ENCODE measurements at regions not wholly inside any gene's neighbourhood (a gene's known extent, or its start where the extent isn't known, plus 50 kb on each side); places are given as distances from the start of the nearest gene placed in this dataset.

DNA sequence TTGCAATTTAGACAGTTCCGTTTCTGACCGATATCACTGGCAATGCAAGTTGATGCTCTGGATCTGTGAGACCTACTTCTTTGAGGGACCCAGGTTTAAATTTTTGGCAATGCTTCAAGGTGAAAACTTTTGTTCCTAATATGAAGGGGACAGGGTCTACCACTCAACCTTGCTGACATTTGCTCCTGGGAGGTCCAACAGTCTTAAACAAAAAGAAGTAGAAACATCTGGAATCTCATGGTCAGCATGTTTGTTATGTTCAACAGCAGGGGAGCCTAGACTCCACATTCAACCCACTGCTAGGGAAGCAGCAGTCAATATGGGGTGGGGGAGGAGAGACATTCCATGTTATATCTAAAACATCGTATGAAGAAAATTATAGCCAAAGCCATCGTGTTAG, 196.4 kb downstream of the SIM1 start:
- H3K4me1 ChIP-seq (ENCODE audit: insufficient read depth, low read length), result peaks cover 23% of the 10 kb centered on the region
- H3K27me3 ChIP-seq (ENCODE audit: insufficient read depth, low read length), result no peaks in the 10 kb centered on the region
- H3K9me3 ChIP-seq (ENCODE audit: insufficient read depth, low read depth, low read length), result no peaks in the 10 kb centered on the region
- no peaks in the 10 kb centered on the region for H3K36me3 ChIP-seq (ENCODE audit: insufficient read depth, low read depth, low read length)
- H3K4me3 ChIP-seq (ENCODE audit: low read length), result peak overlapping the region; percentile 17; the same call in 1 of the 2 replicates
- no peak overlapping the region for H3K27ac ChIP-seq (ENCODE audit: low read length)
- no peak overlapping the region for H3K9ac ChIP-seq (ENCODE audit: low read depth, low read length)

DNA sequence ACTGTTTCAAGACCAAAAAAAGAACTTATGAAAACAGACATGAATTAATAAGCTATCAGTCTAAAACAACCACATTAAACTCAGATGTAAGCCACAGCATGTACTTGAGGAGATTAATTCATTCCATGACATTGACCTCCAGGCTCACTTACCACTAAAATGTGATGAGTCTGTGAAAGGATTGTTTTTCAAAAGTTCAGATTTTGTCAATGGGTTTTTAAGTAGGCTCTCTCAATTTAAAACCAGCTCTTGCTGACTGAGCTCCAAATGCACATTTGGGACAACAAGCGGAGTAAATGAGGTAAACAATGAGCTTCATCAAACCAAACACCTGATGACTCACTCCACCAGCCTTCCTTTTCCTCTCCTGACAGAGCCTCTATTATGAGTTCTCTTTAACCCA, 197.0 kb downstream of the SIM1 start:
- Histone ChIP-seq H3K27me3 (ENCODE audit: insufficient read depth, low read length) (no peaks in the 10 kb centered on the region), H3K9ac (ENCODE audit: low read depth, low read length) (no peak overlapping the region), H3K9me3 (ENCODE audit: insufficient read depth, low read depth, low read length) (no peaks in the 10 kb centered on the region), H3K4me1 (ENCODE audit: insufficient read depth, low read length) (peaks cover 23% of the 10 kb centered on the region), H3K27ac (ENCODE audit: low read length) (no peak overlapping the region), H3K36me3 (ENCODE audit: insufficient read depth, low read depth, low read length) (no peaks in the 10 kb centered on the region), H3K4me3 (ENCODE audit: low read length) (0 out of 2 replicates have a peak overlapping the region, but pooled peaks have one; percentile 17)

DNA sequence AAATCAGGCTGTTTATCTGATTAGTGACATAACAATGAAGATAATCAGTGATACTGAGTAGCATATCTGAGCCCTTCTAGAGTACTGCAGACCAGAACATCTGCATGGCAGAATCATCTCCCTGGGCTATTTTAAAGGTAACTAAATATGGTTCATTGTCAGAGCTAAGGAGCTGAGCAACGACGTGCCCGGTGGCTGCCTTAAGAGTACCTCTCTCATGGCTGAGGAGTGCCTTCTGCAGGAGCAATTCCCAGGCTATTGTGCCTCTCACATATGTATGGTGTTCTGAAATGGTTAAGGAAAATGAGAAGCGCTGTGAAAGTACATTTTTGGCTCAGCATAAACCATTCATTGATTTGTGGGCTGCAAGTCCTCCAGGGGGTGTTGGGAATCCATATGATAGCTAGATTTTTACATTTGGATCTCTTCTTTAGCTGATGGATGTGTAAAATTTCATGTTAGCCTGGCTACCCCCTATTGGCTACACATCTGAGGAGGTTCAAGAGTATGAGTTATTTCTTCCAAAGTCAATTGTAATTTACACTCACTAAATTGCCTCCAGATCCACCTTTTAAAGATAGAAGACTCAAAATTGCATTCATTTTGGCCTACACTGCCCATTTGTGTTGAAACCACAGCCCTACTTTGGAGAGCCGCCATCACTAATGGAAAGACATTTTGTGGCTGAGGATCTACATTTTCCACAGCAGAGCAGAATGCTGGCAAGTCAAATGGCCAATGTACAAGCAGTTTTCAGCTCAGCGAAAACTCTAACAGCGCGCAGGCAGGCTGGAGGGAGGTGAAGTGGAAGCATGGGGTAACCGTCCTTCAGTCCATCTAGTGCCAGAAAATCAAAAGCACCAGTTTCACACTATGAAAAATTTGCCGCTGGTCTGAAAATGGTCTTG, 198.0 kb downstream of the SIM1 start:
- Histone ChIP-seq H3K9ac (ENCODE audit: low read depth, low read length) (no peak overlapping the region), H3K4me1 (ENCODE audit: insufficient read depth, low read length) (peaks cover 23% of the 10 kb centered on the region), H3K36me3 (ENCODE audit: insufficient read depth, low read depth, low read length) (no peaks in the 10 kb centered on the region), H3K27ac (ENCODE audit: low read length) (no peak overlapping the region), H3K27me3 (ENCODE audit: insufficient read depth, low read length) (no peaks in the 10 kb centered on the region), H3K9me3 (ENCODE audit: insufficient read depth, low read depth, low read length) (no peaks in the 10 kb centered on the region), H3K4me3 (ENCODE audit: low read length) (no peak overlapping the region)

DNA sequence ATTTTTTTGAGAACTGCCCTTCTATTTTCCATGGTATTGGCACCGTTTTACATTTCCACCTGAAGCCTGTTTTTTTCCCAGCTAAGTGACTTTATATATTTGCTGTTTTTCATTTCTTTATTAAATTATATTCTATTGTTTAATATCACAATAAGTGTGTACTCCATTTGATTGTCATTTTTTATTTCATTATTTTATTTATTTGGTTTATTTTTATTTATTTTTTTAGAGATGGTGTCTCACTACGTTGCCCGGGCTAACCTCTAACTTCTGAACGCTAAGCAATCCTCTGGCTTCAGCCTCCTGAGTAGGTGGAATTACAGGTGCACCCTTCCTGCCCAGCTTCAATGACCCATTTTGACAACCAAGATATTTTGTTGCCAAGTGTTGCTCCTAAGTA, 202.6 kb downstream of the SIM1 start:
- Histone ChIP-seq H3K27me3 (ENCODE audit: insufficient read depth, low read length) (no peaks in the 10 kb centered on the region), H3K4me3 (ENCODE audit: low read length) (no peak overlapping the region), H3K9me3 (ENCODE audit: insufficient read depth, low read depth, low read length) (no peaks in the 10 kb centered on the region), H3K27ac (ENCODE audit: low read length) (no peak overlapping the region), H3K4me1 (ENCODE audit: insufficient read depth, low read length) (peaks cover 3% of the 10 kb centered on the region; the same call in 1 of the 2 replicates), H3K9ac (ENCODE audit: low read depth, low read length) (no peak overlapping the region), H3K36me3 (ENCODE audit: insufficient read depth, low read depth, low read length) (no peaks in the 10 kb centered on the region)

DNA sequence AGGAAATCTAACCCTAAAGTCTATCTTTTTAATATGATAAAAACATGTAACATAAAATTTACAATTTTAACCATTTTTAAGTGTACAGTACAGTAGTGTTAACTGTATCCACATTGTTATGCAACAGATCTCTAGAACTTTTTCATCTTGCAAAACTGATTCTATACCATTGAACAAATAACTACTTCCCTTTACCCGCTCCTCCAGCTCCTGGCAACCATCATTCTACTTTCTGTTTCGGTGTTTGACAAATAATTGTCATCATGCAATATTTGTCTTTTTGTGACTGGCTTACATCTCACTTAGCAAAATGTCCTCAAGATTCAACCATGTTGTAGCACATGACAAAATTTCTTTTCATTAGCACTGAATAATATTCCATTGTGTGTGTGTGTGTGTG, 203.2 kb downstream of the SIM1 start:
- Histone ChIP-seq H3K4me3 (ENCODE audit: low read length) (no peak overlapping the region), H3K4me1 (ENCODE audit: insufficient read depth, low read length) (peaks cover 3% of the 10 kb centered on the region; the same call in 1 of the 2 replicates), H3K27ac (ENCODE audit: low read length) (no peak overlapping the region), H3K9me3 (ENCODE audit: insufficient read depth, low read depth, low read length) (no peaks in the 10 kb centered on the region), H3K9ac (ENCODE audit: low read depth, low read length) (no peak overlapping the region), H3K27me3 (ENCODE audit: insufficient read depth, low read length) (no peaks in the 10 kb centered on the region), H3K36me3 (ENCODE audit: insufficient read depth, low read depth, low read length) (no peaks in the 10 kb centered on the region)

- H3K36me3 ChIP-seq (ENCODE audit: insufficient read depth, low read depth, low read length), result no peaks in the 10 kb centered on the region
- H3K9ac ChIP-seq (ENCODE audit: low read depth, low read length), result no peak overlapping the region
- H3K4me3 ChIP-seq (ENCODE audit: low read length), result no peak overlapping the region
- H3K27ac ChIP-seq (ENCODE audit: low read length), result no peak overlapping the region
- H3K9me3 ChIP-seq (ENCODE audit: insufficient read depth, low read depth, low read length), result no peaks in the 10 kb centered on the region
- no peaks in the 10 kb centered on the region for H3K27me3 ChIP-seq (ENCODE audit: insufficient read depth, low read length)
- peaks cover 3% of the 10 kb centered on the region; the same call in 1 of the 2 replicates for H3K4me1 ChIP-seq (ENCODE audit: insufficient read depth, low read length)
Measured at GRCh38 chr6:100260584-100260983, 204.1 kb downstream of the SIM1 start.

- peaks cover 3% of the 10 kb centered on the region; the same call in 1 of the 2 replicates for H3K4me1 ChIP-seq (ENCODE audit: insufficient read depth, low read length)
- no peak overlapping the region for H3K9ac ChIP-seq (ENCODE audit: low read depth, low read length)
- H3K4me3 ChIP-seq (ENCODE audit: low read length), result no peak overlapping the region
- no peak overlapping the region for H3K27ac ChIP-seq (ENCODE audit: low read length)
- no peaks in the 10 kb centered on the region for H3K36me3 ChIP-seq (ENCODE audit: insufficient read depth, low read depth, low read length)
- no peaks in the 10 kb centered on the region for H3K27me3 ChIP-seq (ENCODE audit: insufficient read depth, low read length)
- H3K9me3 ChIP-seq (ENCODE audit: insufficient read depth, low read depth, low read length), result no peaks in the 10 kb centered on the region
Measured at GRCh38 chr6:100259865-100260264, 204.9 kb downstream of the SIM1 start.

DNA sequence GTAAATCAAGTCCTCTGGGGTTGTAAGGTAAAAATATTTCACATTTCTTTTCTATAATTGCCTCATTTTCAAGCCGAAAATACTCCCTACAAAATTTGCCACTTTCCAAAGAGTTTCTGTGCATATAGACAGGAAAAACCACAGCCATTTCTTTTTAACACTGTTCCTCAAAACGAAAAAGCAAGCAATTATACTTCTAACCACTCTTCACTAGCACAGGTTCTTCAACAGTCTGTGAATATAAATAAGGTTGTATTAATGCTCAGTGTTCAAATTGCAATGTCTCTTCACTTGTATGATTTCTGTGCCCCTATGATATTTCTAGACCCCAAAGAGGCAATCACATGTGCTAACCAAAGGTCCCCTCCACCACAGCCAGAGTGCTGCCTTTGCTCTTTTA, 206.0 kb downstream of the SIM1 start:
- Histone ChIP-seq H3K9ac (ENCODE audit: low read depth, low read length) (no peak overlapping the region), H3K4me3 (ENCODE audit: low read length) (no peak overlapping the region)

DNA sequence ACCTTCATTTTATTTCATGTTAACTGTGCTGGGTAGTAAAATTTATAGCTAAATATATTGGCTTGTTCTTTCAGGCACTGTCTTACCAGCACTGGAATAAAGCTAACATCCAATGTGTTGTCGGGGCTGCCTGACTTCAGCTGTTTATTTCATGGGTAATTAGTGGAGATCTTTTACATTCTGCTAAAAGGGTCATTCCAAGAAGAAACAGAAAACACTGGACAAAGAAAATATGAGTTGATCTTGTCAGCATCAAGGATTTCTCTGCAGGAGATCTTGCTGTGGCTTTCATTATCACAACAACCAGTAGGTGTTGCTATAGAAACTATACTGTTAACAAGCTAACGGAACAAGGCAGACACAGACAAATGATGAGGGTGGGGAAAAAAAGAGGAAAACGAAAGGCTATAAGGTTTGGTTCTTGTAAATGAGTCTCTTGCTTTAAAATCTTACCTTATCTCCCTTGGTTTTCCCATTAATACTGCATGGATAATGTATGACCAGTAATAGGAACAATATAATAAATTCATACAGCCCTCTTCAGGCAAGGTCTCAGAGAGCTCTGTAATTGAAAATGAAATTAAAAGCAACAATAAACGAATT, 206.8 kb downstream of the SIM1 start:
- H3K9me3 ChIP-seq (ENCODE audit: insufficient read depth, low read depth, low read length), result no peaks in the 10 kb centered on the region
- no peak overlapping the region for H3K27ac ChIP-seq (ENCODE audit: low read length)
- no peak overlapping the region for H3K9ac ChIP-seq (ENCODE audit: low read depth, low read length)
- H3K4me3 ChIP-seq (ENCODE audit: low read length), result no peak overlapping the region
- H3K4me1 ChIP-seq (ENCODE audit: insufficient read depth, low read length), result peaks cover 3% of the 10 kb centered on the region; the same call in 1 of the 2 replicates
- H3K27me3 ChIP-seq (ENCODE audit: insufficient read depth, low read length), result no peaks in the 10 kb centered on the region
- no peaks in the 10 kb centered on the region for H3K36me3 ChIP-seq (ENCODE audit: insufficient read depth, low read depth, low read length)

More for the DNA sequence above, 206.0 kb downstream of the SIM1 start:
- H3K27me3 ChIP-seq (ENCODE audit: insufficient read depth, low read length), result no peaks in the 10 kb centered on the region
- peaks cover 3% of the 10 kb centered on the region; the same call in 1 of the 2 replicates for H3K4me1 ChIP-seq (ENCODE audit: insufficient read depth, low read length)
- no peaks in the 10 kb centered on the region for H3K9me3 ChIP-seq (ENCODE audit: insufficient read depth, low read depth, low read length)
- H3K27ac ChIP-seq (ENCODE audit: low read length), result no peak overlapping the region
- no peaks in the 10 kb centered on the region for H3K36me3 ChIP-seq (ENCODE audit: insufficient read depth, low read depth, low read length)

DNA sequence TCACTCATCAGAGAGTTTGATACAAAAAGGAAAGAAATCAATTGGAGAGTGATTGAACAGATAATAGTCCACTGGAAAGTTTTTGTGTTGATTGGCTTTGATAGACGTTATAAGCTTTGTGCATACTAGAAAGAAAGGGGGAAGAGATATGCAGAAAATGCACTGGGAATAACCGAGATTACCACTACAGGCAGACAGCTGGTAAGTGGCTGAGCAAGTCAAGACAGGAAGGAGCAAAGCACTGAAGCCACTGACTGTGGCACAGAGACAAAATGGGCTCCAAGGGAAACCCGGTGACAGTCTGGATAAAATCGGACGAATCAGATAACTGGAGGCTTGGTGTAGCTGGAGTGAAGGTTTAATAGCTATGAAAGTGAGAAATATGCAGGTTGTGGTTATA, 209.0 kb downstream of the SIM1 start:
- H3K9me3 ChIP-seq (ENCODE audit: insufficient read depth, low read depth, low read length), result no peaks in the 10 kb centered on the region
- no peaks in the 10 kb centered on the region for H3K36me3 ChIP-seq (ENCODE audit: insufficient read depth, low read depth, low read length)
- no peak overlapping the region for H3K9ac ChIP-seq (ENCODE audit: low read depth, low read length)
- no peak overlapping the region for H3K4me3 ChIP-seq (ENCODE audit: low read length)
- H3K27me3 ChIP-seq (ENCODE audit: insufficient read depth, low read length), result no peaks in the 10 kb centered on the region
- peaks cover 3% of the 10 kb centered on the region; the same call in 1 of the 2 replicates for H3K4me1 ChIP-seq (ENCODE audit: insufficient read depth, low read length)
- H3K27ac ChIP-seq (ENCODE audit: low read length), result no peak overlapping the region

DNA sequence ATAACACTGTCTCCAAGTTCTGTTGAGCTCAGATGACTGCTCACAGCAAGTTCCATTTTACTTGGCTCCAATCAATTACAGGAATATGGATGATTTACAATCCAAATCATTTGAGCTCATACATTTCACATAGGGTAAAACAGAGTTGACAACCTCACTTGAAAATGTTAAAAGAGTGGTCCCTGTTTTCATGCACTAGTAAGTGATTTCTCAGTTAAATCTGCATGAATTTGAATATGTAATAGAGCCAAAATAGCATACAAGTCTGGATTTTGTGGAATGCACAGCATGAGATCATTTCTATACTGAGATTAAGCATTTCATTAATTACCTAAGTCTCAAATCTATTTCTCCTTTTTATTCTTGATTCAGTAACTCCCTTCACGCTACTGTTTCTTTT, 217.6 kb downstream of the SIM1 start:
- no peaks in the 10 kb centered on the region for H3K9me3 ChIP-seq (ENCODE audit: insufficient read depth, low read depth, low read length)
- no peak overlapping the region for H3K9ac ChIP-seq (ENCODE audit: low read depth, low read length)
- H3K4me1 ChIP-seq (ENCODE audit: insufficient read depth, low read length), result peaks cover 4% of the 10 kb centered on the region; the same call in 1 of the 2 replicates
- no peaks in the 10 kb centered on the region for H3K27me3 ChIP-seq (ENCODE audit: insufficient read depth, low read length)
- H3K36me3 ChIP-seq (ENCODE audit: insufficient read depth, low read depth, low read length), result no peaks in the 10 kb centered on the region
- H3K4me3 ChIP-seq (ENCODE audit: low read length), result no peak overlapping the region
- H3K27ac ChIP-seq (ENCODE audit: low read length), result no peak overlapping the region

- Histone ChIP-seq H3K27me3 (ENCODE audit: insufficient read depth, low read length) (no peaks in the 10 kb centered on the region), H3K27ac (ENCODE audit: low read length) (no peak overlapping the region), H3K4me1 (ENCODE audit: insufficient read depth, low read length) (peaks cover 4% of the 10 kb centered on the region; the same call in 1 of the 2 replicates), H3K9me3 (ENCODE audit: insufficient read depth, low read depth, low read length) (no peaks in the 10 kb centered on the region), H3K9ac (ENCODE audit: low read depth, low read length) (no peak overlapping the region), H3K36me3 (ENCODE audit: insufficient read depth, low read depth, low read length) (no peaks in the 10 kb centered on the region), H3K4me3 (ENCODE audit: low read length) (no peak overlapping the region)
Measured at GRCh38 chr6:100246206-100246605, 218.5 kb downstream of the SIM1 start.
